NCI-H345 (cell line): ENCODE measurements at regions not wholly inside any gene's neighbourhood (a gene's known extent, or its start where the extent isn't known, plus 50 kb on each side); places are given as distances from the start of the nearest gene placed in this dataset.

Experiments
- DNase-seq: peaks from one replicate; lab custom pipeline; 2025; lab: John Stamatoyannopoulos, UW

DNA sequence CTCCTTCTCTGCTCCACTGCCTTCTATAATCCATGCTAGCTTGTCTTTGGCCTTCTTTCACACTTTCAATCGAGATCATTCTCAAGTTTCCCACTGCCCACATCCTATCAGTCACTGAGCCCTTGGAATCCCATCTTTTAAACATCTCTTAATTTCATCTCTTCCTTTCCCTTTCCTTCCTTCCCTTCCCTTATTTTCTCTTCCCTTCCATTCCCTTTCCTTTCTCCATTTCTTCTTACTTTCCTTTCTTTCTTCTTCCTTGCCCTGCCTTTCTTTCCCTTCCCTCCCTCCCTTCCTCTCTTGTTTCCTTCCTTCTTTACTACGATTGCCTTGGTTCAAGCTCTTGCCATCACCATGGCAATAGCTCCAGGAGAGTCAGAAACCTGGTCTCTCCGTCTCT, 183.8 kb downstream of the EMP1 start:
- no peak for DNase-seq

- no peak for DNase-seq
Measured at GRCh38 chr12:13379531-13380188, 183.1 kb downstream of the EMP1 start.

DNA sequence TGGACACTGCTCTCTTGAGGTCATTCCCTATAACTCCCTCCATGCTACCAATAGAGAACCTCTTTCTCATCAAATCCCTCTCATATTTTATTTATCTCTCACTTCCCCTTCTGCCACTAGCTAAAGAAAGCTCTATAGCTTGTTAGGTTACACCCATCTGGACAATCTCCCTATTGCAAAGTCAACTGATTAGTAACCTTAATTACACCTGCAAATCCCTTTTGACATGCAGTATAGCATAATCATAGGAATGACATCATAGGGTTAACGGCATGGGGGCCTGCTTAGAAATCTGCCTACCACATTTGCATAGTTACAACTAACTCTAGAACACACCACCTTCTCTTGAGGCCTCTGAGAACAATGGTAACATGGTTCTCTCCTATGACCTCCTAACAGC, 181.2 kb downstream of the EMP1 start:
- DNase-seq, result no peak

DNA sequence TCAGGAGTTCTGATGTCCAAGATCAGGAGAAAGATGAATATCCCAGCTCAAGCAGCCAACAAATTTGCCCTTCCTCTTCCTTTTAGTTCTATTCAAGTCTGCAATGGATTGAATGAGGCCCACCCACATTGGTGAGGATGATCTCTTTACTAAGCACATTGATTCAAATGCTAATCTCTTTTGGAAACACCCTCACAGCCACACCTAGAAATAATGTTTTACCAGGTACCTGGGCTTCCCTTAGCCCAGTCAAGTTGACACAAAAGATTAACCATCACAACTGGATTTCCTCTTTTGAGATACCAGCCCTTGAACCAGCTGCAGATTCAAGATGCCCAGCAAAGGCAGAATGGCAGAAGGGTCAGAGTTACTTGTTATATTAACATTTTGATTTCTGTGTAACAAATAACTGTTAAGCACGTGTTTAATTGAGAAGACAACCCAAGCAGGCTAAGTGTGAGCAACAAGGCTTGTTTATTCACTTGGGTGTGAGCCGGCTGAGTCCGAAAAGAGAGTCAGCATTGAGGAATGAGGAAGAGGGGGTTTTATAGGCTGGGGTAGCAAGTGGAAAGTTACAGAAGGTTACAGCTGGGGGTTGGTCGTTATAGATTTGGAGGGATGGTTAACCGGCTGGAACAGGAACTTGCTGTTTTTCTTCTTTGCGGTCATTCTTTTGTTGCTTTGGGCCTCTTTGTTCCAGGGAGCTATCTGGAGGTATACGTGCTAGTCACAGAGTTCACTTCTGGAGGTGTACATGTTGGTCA, 180.3 kb downstream of the EMP1 start:
- no peak for DNase-seq

DNA sequence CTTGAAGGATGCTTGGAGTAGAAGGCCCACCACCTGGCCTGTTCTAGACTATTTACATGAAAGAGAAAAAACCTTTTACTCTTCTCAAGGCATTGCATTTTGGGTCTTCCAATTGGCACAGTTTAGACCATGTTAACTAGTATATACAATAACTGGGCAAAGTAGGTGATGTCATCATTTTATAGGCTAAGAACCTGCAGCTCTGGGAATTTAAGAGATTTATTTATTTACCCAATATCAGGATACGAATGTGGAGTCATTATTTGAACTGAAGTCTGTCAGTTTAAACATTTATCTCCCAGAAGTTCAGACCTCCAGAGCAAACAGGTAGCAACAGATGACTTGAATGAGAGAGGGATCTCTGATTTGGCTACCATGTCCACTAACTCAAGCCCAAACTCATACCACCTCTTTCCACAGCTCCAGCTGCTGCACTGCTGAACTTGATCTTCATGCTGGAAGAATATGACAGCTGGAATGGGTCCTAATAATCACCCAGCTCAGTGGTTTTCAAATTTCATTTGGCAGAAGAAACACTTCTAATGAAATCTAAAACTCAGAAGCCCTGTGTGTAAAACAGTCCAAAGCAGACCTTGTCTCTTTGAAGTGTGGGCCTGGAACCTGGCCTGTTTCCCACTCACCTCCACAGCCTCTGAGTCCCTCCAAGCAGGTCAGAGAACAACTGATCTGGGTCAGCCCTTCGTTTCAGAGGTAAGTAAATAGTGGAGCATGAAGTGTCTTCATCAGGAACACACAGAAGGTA, 179.2 kb downstream of the EMP1 start:
- no peak for DNase-seq

DNA sequence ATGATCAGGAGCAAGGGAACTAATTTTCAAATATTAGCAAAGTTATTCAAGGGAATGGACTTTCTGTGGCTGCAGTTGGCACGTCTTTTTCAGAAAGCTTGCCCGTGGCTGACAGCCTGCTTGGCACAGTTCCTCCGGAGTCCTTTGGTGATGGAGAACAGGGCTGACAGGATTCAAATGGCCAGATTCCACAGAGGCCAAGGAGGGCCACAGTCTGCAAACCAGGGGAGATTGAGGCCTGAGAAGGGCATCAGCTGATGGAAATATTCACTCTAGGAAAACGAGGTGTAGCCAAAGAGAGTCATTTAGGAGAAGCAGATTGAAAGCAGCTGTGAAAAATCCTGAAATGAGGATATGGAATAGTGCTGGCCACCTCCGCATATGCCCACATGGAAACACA, 178.3 kb downstream of the EMP1 start:
- DNase-seq, result no peak

DNA sequence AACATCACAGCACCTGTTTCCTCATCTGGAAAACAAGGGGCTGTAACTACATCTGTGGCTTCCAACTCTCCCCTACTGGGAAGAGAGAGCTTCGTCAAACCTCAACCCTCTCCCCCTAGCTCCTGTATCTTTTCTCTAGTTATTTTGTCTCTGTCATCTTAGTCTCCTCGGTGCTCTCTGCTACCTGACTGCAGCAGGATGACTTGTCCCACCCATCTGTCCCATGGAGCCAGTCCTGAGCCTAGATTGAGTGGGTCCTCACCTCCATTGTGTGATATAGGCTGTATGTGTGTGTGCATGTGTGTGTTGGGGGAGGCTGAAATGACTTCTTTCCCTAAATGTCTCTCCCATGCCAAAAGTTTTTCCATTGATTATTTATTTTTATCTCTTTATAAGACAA, 177.3 kb downstream of the EMP1 start:
- no peak for DNase-seq

GRCh38 chr12:13373131-13373530, 176.6 kb downstream of the EMP1 start:
- no peak for DNase-seq

DNA sequence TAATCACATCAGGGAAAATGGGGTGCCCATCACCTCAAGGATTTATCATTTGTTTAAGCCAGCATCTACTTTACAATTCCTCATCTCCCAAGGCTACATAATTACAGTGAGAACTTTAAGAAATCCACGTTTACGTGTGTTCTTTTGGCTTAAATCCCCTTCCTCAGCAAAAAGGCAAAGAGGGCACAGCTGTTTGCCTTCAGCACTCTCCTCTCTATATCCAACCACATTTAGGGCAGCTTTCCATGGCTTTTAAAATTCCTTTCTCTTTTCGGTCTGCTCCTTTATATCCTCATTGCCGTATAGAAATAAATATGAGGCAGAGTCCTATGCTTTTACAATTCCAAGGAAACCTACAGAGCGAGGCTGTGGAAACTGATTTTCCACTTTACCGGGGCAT, 175.9 kb downstream of the EMP1 start:
- DNase-seq, result no peak

DNA sequence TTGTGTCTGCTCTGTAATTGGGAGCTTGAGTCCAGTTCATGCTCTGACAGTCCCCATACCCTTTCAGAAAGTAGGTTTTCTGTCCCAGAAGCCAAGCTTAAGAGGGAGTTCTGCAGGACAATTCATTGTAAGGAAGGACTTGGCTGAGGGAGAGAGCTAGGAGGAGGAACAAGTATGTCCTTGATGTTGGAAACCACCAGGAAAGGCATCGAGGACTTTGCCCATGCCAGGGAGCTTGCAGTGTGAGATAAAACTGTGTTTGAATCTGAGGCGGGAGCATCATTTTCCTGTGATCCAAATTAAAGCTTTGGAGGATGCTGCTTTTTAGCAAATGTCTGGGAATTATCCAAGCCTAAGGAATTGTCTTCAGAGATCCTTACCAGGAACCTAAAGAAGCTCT, 175.3 kb downstream of the EMP1 start:
- DNase-seq, result no peak

DNA sequence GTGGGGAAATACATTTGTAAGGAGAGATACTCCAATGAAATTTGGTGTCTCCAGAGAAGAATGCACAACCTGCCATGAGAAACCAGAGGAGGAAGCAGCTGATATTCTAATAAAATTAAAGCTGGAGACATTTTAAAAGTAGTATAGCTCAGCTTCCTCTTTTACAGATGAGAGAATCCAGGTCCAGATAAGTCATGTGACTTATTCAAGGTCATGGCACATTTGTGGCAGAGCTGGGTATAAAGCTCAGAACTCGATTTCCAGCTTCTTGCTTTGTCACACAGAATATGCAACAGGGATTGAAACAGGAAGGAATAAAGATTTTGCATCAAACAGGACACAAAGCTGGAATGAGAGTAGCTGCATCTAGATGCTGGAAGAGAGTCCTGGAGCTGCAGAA, 174.8 kb downstream of the EMP1 start:
- DNase-seq, result no peak

DNA sequence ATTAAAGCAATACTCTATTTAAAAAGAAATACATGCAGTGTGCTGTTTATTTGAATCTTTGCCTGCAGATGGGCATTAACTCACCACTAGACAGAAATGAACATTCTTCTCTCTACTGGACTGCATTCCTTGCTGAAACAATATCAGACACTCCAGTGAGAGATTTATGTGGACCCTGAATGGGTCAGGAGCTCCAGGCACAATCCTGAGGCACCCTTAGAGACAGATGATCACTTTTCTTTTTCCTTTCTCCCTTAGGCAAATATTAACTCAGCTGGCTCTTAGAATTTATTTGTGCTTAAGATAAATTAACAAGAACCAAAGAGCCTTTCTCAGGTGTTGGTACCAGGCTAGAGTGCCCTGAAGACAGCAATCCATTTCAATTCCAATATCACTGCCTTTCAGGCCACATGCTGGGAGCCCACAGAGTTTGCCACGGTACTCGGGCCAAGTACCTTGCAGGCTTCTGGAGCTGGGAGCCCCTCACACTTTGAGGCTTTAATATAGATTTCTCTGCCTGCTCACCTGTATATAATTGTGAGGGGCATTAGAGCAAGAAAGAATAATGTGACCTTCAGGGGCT, 173.0 kb downstream of the EMP1 start:
- peak; percentile 84 for DNase-seq

DNA sequence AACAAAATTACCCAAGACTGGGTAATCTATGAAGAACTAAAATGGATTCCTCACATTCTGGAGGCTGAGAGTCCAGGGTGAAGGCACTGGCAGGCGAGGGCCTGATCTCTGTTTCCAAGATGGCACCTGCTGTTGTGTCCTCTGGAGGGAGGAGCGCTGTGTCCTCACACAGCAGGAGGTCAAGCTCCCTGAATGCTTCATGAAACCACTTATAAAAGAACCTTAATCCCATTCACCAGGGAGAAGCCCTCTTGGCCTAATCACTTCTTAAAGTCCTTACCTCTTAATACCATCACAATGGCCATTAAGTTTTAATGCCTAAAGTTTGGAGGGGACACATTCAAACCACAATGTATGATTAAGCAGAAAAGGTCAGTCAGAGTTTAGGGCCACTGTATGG, 172.4 kb downstream of the EMP1 start:
- peak; percentile 53 for DNase-seq

- DNase-seq, result peak; percentile 20
Measured at GRCh38 chr12:13368431-13368830, 171.9 kb downstream of the EMP1 start.

DNA sequence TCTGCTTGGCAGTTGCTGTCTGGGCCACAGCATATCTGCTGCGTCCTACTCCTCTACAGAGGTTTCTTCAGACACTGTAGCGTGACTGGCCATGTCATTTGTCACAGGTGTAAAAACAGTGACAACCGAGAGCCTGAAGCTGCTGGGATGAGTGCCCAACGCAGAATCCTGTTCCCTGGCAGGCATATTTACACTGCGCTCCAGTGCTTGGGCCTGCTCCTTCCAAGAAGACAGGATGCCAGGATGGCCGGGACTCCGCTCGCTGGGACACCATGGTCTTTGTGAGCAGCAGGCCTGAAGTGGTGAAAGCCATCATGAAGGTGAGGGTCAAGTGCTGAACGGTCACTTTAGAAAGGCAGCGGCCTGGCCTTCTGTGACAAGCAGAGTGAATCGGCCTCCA, 171.4 kb downstream of the EMP1 start:
- DNase-seq, result peak; percentile 58

- DNase-seq, result no peak
Measured at GRCh38 chr12:13365748-13366366, 169.3 kb downstream of the EMP1 start.

DNA sequence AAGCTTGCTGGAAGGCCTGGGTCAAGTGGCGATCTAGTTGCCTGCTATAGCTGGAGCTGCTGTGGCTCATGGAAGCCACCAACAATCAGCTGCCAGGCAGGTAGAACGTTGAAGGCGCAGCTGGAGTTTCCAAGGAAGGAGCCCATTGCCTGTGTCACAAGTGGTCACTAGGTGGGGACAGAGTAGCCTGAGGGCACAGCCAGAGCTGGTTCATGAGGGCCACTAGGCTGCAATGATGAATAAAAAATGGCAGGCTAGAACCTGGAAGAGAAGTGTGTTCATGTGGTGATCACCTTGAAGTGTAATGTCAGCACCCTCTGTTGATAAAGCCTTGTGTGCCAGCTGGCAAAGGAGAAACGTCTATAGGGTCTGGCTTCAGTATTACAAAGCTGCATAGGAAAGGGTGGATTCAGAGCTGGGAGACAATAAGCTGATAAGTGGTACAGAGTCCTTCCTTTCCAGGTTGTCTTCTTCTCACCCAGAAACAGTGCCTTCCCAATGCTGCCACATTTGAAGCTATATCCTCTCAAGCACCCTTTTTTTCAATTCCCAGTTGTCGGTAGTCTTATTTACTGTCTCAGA, 165.8 kb downstream of the EMP1 start:
- DNase-seq, result peak; percentile 43

DNA sequence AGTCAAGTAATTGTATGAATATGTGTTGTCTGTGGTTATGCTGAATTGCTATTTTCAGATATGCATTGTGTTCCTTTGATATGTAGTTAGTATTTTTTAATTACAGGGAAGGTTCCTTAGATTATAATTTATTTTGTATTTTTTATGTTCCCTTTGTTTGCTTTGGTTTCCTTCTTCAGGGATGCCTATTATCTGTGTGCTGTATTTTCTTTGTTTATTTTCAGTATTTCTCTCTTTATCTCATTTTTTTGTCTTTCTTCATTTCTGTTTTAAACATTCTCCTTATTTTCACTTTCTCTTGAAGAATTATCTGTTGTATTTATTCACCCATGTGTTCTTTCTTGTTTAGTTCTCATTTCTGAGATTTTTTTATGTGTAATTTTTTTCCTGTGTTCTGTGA, 163.1 kb downstream of the EMP1 start:
- no peak for DNase-seq

DNA sequence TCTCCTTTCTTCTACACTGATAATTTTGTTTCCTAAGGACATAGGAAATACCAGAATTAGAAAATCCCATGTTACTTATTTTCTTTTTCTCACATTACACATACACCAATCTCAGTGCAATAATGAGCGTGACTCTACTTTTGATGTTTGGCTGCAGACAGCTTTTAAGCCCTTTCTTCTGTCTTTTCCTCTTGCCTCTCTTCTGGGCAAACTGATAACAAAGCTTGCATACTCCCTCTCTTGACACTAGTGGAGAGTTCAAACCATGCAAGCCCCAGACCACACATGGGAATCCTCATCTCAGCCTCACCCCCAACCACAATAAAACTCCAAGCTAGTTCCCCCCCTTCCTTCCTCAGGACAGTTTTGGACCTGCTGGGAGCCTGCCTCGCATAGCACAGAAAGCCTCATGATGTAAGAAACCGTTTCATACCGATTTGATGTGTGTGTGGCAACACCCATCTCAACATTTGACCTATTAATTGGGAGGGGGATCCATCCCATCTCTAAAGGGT, 161.9 kb downstream of the EMP1 start:
- DNase-seq, result no peak

- no peak for DNase-seq
Measured at GRCh38 chr12:13350946-13351345, 154.4 kb downstream of the EMP1 start.

DNA sequence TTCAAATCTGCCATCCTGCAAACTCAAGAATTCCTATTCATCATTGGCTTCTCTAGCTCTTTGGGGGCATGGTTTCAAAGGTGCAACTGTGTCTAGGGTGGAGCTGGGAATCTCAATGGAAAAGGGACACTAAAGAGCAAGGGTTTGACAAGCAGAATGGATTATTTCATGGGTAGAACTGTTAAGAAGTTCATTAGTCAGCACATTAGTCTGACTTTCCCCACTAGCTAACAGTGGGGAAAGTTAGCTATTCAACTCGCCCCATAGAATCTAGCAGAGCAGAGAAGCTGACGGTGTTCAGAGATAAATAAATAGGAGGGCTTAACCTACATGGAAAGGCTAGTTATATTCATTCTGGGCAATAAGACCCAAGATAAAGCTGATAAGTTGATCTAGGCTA, 153.9 kb downstream of the EMP1 start:
- no peak for DNase-seq

DNA sequence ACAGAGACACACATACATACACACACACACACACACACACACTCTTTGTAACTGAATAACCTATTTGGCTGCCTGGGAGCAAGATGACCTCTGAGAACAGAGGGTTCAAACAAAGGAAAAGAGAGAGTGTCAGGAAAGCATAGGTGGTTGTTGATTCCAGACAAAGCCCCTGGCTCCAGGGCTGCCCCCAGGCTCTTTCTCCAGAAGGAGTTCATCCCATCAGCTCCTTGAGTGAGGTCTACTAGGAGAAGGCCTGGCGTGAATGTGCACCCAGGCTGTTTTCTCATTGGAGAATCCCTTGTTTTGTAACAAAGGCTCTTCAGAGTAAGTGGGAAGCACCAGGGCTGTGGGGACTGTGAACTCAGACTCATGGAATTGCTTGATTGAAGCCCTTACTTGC, 151.9 kb downstream of the EMP1 start:
- no peak for DNase-seq
